ENCODE measurements at regions not wholly inside any gene's neighbourhood (a gene's known extent, or its start where the extent isn't known, plus 50 kb on each side); places are given as distances from the start of the nearest gene placed in this dataset.

- no peak for ATAC-seq
These were observed 129.6 kb upstream of the PRLR start for GRCh38 chr5:35359859-35360258.

DNA sequence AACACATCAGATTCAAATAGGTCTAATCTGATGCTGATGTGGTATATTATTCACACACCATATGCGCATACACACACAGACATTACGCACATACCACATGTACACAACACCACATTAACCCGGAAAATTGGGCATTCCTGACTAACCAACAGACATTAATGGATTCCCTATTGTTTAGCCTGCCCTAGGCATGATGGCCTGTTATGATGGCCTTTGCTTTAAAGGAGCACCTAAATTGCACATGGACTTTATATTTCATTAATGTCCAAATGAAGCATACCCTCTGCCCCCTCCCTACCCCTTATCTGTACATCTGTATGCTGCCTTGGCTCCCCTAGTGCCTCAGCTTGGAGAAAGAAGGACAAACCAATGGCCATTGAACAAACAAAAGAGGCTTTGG, 127.7 kb upstream of the PRLR start:
- ATAC-seq: no peak

DNA sequence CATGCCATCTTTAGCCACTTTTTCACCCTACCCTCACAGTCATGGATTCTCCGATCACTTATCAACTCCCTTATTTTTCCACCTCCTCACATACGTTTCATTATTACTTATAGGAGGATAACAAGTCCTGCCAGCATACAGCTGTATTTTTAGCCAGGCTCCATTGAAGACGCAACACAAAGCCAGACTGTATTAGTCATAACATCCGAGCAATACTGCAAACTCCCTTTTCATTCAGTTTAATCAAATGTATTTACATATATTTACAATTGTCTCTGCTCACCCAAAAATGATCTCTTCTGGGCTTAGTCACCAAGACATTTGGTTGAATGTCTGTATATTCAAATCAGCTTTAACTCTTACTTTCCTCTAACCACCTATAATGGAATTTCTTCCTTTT, 126.4 kb upstream of the PRLR start:
- ATAC-seq: peak; percentile 61

GRCh38 chr5:35354751-35355150, 124.5 kb upstream of the PRLR start:
- ATAC-seq: peak; percentile 100

GRCh38 chr5:35345222-35345621, 114.9 kb upstream of the PRLR start:
- ATAC-seq: no peak

DNA sequence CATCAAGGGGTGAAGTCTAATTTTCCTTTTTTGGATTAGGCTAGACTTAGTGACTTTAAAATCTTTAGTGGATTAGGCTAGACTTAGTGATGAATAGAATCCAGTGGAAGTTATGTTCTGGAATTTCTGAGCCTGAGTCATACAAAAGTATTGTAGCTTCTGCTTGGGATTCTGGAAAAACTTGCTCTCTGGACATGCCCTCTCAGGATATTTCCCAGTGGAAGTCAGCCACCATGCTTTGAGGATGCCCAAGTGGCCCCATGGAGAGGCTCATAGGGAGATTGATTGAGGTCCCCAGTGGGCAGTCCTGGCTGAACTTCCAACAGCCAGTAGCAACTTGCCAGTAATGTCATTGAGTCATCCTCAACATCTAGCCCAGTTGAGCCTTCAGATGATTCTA, 112.4 kb upstream of the PRLR start:
- no peak for ATAC-seq

DNA sequence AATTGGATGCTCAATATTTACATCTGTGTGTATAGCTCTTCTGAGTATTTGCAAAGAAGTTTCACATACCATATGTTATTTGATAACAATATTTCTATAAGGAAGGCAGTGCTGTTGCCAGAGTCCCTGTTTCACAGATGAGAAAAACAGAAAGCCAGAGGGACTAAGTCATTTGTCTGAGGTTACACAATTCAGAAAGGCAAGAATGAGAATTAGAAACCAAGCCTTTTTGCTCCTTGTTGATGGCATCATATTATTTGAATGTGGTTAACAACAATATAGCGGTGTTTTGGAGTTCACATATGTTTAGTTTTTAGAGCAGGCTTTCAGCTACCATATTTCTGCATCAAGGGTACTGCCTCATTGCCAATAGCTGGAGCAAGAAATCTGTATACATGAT, 110.9 kb upstream of the PRLR start:
- no peak for ATAC-seq

- ATAC-seq: no peak
These were observed 109.4 kb upstream of the PRLR start for GRCh38 chr5:35339616-35340100.

- no peak for ATAC-seq
These were observed 108.7 kb upstream of the PRLR start for GRCh38 chr5:35339006-35339405.

DNA sequence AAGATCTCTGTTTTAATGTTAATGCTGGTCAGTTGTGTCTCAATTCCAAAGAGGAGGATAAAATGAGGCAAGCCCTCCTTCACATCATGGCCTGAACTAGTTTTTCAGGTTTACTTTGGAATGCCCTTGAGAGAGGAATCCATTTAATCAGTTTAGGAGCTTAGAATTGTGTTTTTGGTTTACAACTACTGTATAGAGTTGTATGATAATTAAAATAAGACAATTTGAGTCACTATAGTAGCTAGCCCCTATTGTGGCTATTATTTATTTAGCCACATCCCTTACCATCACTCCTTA, 107.8 kb upstream of the PRLR start:
- ATAC-seq: no peak

GRCh38 chr5:35337340-35338156, 107.3 kb upstream of the PRLR start:
- no peak for ATAC-seq

- ATAC-seq: no peak
These were observed 105.9 kb upstream of the PRLR start for GRCh38 chr5:35336230-35336629.

DNA sequence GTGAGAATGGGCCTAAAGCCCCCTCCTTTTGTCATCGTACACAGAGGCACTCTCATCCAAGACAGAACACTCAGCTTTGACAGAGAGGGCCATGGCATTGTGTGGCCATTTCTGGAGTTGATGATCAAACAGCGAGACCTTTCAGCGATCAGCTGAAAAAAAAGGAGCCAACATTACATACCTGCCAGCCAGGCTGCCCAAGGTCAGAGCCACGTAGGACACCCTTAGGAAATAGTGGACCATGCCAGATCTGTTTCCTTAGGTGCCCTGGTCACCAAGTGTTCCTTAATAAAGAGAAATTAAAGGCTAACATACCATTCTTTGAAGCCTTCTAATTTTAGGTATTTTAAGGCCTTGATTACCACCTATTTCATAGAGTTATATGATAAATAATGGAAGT, 105.5 kb upstream of the PRLR start:
- ATAC-seq: no peak

GRCh38 chr5:35333366-35333765, 103.1 kb upstream of the PRLR start:
- no peak for ATAC-seq

DNA sequence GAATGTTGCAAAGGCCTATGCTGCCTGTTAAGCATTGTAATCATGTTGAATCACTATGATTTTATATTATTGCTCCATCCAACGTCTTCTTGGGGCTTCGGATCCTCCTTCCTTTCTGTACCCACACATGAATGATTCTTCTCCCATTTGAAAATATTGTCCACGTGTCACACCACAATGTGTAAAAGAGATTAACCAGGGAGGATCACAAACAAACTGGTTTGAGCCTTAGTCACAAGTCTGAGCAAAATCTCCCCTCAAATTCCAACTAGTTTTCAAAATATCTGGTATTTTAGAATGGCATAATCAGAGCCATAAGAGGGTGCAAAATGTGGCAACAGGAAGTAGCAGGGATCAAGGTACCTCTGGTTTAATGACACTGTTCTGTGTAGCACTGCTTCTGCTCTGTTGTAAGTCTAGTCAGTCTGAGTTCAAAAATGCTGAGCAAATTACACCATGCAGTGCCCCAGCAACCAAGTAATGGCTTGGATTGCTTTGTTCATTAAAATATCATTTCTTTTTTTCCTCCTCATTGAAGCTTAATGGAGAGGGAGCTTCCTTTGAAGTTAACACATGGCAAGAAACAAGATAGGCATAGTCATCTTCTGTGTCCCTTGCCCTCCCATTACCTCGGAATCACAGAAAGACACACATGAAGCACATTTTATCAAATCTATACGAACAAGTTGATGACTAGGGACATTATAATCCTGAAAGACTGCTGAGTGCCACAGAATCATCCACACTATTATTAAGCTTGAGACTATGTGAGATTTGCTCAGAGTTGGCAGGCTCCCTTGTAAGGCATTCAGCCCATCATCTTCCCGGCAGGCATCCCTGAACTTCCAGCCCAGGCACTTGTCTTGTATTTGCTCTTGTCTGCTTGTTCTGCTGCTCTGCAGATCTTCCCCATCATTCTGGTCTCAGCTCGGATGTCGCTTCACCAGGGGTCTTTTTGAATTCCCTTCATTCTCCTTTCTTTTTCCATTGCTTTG, 102.0 kb upstream of the PRLR start:
- ATAC-seq: peak; percentile 48

DNA sequence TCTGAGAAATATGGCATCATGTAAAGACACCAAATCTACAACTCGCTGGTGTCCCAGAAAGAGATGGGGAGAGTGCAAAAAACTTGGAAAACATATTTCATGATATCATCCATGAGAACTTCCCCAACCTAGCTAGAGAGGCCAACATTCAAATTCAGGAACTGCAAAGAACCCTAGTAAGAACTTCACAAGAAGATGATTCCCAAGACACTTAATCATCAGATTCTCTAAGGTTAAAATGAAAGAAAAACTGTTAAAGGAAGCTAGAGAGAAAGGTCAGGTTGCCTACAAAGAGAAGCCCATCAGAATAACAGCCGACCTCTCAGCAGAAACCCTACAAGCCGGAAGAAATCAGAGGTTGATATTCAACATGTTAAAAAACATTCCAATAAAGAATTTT, 95.5 kb upstream of the PRLR start:
- no peak for ATAC-seq

DNA sequence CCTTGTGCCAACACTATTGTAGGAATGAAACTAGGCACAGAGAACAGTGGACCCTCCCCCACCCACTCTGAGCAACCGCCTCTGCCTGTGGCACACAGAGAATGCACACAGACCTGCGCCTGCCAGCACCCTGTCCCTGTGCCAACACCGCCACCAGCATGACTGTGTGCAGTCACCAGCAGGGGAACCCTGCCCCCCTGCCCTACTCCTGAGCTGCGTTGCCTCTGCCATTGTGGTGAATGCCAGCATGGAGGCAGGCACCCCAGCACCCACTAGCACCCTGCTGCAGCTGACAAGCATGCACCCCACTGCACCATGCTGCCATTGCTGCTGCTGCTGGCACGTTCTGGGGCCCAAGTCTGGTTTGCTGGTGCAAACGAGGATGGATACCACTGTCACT, 94.4 kb upstream of the PRLR start:
- peak; percentile 15 for ATAC-seq

DNA sequence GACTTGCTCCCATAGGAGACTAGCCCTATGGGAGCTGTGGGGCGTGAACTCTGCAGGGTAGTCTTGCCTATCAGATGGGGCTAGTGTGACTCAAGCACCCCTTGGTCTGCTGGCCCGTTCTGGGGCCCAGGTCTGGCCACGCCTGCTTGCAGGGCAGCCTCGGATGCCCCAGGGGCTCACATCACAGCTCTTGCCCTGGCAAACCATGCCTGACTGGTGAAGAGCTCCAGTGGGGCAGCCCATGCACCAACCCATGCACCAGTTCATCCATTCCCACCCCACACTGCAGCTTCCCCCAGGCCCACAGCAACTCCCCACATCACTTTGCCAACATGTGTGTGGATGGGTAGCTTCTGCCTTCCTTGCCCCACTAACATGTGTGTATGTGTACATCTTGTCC, 93.9 kb upstream of the PRLR start:
- ATAC-seq: no peak

GRCh38 chr5:35320029-35320428, 89.7 kb upstream of the PRLR start:
- ATAC-seq: peak; percentile 30

- peak; percentile 53 for ATAC-seq
These were observed 89.2 kb upstream of the PRLR start for GRCh38 chr5:35319333-35320002.

DNA sequence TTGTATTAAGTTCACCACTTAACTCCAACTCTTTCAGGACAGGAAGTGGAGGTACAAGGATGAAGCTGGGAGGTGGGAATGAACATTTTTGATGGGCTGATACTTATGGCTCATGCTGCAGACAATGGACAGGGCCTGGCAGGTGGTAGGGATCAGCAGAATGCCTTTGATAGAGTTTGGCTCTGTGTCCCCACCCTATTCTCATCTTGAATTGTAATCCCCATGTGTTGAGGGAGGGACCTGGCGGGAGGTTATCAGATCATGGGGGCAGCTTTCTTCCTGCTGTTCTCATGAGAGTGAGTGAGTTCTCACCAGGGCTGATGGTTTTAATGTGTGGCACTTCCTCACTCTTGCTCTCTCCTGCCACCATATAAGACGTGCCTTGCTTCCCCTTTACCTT, 87.3 kb upstream of the PRLR start:
- no peak for ATAC-seq

DNA sequence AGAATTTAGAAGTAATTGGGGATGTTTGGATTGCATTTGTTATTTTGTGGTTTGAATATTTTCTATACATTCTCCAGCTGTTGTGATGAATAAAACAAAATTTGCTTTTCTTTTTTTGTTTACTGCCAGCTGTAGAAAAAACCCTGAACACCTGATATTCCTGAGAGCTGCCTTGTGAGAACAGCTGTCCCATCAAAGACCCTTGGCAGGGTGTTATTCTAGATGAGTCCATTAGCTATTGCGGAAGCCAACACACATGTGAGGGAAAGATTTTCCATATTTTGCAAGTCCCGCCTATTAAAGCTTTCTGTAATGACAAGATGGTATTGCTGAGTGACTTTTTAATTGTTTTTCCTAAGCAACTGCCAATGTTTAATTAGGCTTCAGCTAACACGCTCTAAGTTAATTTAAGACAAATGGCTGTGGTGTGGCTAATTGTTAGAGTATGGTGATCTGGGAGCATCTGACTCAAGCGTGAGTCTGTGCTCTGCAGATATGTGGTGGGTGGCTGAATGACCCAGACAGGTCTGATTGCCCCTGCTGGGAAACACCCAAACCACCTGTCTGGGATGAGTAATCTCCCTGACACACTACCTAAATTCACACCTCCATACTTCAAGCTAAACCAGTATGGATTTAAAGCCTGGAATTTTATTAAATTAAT, 86.5 kb upstream of the PRLR start:
- peak; percentile 97 for ATAC-seq

GRCh38 chr5:35313291-35313690, 83.0 kb upstream of the PRLR start:
- ATAC-seq: peak; percentile 63

Measured in esophagus mucosa (tissue), 1 donor.